ENCODE measurements at regions not wholly inside any gene's neighbourhood (a gene's known extent, or its start where the extent isn't known, plus 50 kb on each side); places are given as distances from the start of the nearest gene placed in this dataset.

DNA sequence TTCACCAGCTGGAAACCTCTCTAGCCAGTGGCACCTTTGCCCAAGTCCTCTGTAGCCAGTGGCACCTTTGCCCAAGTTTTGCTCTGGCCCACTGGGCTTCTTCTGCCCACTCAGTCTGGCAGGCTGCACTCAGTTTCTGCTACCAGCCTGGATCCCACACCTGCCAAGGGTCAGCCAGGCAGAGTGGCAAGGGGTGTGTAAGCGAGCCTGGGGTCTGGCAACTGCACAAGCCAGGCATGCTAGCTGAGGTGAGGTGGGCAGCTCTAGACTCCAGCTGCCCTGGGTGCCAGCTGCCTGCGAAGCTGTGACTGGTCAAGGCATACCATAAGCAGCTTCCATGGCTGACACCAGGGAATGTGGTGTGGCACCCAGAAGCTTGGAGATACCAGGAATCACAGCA, 233.1 kb upstream of the DKK2 start:
- no peak overlapping the region for H3K4me3 ChIP-seq (ENCODE audit: control insufficient read depth, low read depth, low read length)
- TF ChIP-seq, protein P1, sequence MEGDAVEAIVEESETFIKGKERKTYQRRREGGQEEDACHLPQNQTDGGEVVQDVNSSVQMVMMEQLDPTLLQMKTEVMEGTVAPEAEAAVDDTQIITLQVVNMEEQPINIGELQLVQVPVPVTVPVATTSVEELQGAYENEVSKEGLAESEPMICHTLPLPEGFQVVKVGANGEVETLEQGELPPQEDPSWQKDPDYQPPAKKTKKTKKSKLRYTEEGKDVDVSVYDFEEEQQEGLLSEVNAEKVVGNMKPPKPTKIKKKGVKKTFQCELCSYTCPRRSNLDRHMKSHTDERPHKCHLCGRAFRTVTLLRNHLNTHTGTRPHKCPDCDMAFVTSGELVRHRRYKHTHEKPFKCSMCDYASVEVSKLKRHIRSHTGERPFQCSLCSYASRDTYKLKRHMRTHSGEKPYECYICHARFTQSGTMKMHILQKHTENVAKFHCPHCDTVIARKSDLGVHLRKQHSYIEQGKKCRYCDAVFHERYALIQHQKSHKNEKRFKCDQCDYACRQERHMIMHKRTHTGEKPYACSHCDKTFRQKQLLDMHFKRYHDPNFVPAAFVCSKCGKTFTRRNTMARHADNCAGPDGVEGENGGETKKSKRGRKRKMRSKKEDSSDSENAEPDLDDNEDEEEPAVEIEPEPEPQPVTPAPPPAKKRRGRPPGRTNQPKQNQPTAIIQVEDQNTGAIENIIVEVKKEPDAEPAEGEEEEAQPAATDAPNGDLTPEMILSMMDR (conservative IDR thresholded peaks at IDR 0.05; ENCODE audit: control insufficient read depth, insufficient read depth, low read depth, low read length): no peak
- DNase-seq (ENCODE audit: low read depth): no peak

DNA sequence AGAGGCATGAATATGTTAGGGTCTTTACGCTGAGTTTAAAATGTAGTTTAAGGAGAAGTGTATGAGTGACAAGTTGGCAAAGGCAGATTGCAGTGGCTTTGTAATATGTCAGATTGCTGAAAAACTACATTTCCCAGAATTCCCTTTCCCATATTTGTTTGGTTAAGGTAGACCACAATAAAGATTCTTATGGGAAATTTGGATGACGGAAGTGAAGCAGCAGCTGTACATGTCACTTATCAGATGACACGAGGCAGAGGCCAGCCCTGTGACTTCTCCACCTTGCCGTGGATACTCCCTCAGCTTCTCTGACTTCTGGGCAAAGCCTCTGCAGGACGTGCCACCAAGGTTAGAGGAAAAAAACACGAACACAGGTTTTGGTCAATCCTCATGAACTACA, 229.7 kb upstream of the DKK2 start:
- no peak for DNase-seq (ENCODE audit: low read depth)
- TF ChIP-seq, protein P1 (conservative IDR thresholded peaks at IDR 0.05; ENCODE audit: control insufficient read depth, insufficient read depth, low read depth, low read length): no peak
- H3K4me3 ChIP-seq (ENCODE audit: control insufficient read depth, low read depth, low read length): no peak overlapping the region

GRCh38 chr4:107261241-107261874, 225.2 kb upstream of the DKK2 start:
- DNase-seq (ENCODE audit: low read depth): no peak
- H3K4me3 ChIP-seq (ENCODE audit: control insufficient read depth, low read depth, low read length): no peak overlapping the region
- TF ChIP-seq, protein P1 (conservative IDR thresholded peaks at IDR 0.05; ENCODE audit: control insufficient read depth, insufficient read depth, low read depth, low read length): no peak

DNA sequence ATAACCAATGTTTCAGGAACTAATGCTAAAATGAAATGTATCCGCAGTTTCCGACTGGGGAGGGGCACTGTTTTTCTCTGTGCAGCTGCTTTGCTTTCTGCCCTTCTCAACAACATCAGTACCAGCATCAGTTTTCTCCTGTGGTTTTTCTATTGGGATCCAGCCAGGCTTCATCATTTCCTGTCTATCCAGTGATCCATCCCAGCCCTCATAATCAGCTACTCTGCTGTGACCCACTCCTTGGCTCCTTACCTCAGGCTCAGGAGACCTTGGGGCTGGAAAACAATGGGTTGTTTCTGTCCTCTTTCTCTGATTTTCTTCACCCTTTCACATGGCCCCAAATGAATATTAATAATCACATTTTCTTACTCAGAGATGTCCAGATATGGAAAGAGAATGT, 222.2 kb upstream of the DKK2 start:
- no peak overlapping the region for H3K4me3 ChIP-seq (ENCODE audit: control insufficient read depth, low read depth, low read length)
- DNase-seq (ENCODE audit: low read depth): peak; percentile 74

GRCh38 chr4:107255596-107255995, 219.5 kb upstream of the DKK2 start:
- DNase-seq (ENCODE audit: low read depth): no peak
- TF ChIP-seq, protein P1 (conservative IDR thresholded peaks at IDR 0.05; ENCODE audit: control insufficient read depth, insufficient read depth, low read depth, low read length): no peak
- H3K4me3 ChIP-seq (ENCODE audit: control insufficient read depth, low read depth, low read length): no peak overlapping the region

More for the DNA sequence above, 222.2 kb upstream of the DKK2 start:
- TF ChIP-seq, protein P1 (conservative IDR thresholded peaks at IDR 0.05; ENCODE audit: control insufficient read depth, insufficient read depth, low read depth, low read length): no peak

GRCh38 chr4:107255114-107255513, 219.0 kb upstream of the DKK2 start:
- TF ChIP-seq, protein P1 (conservative IDR thresholded peaks at IDR 0.05; ENCODE audit: control insufficient read depth, insufficient read depth, low read depth, low read length): no peak
- H3K4me3 ChIP-seq (ENCODE audit: control insufficient read depth, low read depth, low read length): no peak overlapping the region
- DNase-seq (ENCODE audit: low read depth): no peak
